ENCODE measurements at regions not wholly inside any gene's neighbourhood (a gene's known extent, or its start where the extent isn't known, plus 50 kb on each side); places are given as distances from the start of the nearest gene placed in this dataset.

DNA sequence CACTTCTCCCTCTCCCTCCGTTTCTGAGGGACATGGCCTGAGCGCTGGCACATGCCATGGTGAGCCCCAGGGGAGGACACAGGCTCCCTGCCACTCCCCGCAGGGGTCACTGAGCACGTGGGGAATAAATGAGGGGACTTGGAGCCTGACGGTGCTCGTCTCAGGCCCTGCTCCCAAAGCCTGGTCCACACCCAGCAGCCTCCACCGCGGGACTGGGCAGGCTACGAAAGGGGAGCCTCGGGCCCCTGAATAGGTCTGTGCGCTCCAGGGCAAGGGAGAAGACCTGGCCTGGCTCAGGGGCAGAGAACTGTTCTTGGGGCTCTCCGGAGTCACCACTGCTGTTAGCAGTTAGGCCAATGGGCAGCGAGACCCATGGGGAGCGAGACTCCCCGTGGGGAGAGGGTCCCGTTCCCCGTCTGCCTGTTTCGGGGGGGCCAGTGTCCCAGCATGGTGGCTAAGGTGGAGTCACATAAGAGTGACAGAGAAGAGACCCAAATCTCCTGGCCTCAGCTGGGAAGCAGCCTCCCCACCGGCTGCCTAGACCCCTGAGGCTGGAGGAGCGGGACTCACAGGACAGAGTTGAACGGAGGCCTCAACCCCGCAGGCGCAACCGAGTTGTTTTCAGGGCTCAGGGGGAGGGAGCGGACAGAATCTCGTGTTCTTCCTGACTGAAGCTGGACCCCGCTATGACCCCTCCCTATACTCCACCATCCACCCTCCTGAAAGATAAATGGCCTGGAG is 329.8 kb upstream of the SFSWAP start:
- Histone ChIP-seq H3K36me3 (ENCODE audit: control insufficient read depth in 1 of 2, insufficient read depth in 2 of 2, low read length in 2 of 2) (no peaks in the 10 kb centered on the region), H3K14ac (ENCODE audit: low read length) (no peak overlapping the region), H4K91ac (ENCODE audit: low read depth, low read length) (no peak overlapping the region), H3K23ac (ENCODE audit: low read length) (no peak overlapping the region), H3K18ac (ENCODE audit: low read length) (no peak overlapping the region), H3K4me1 (ENCODE audit: control insufficient read depth in 1 of 2, insufficient read depth in 2 of 2, low read length in 2 of 2) (no peaks in the 10 kb centered on the region), H2BK120ac (ENCODE audit: insufficient read depth, low read length, poor library complexity) (no peak overlapping the region), H2AFZ (ENCODE audit: insufficient read depth, low read length, poor library complexity) (no peak overlapping the region), H3K4ac (ENCODE audit: low read depth, low read length) (no peak overlapping the region), H2AK5ac (ENCODE audit: low read length) (no peak overlapping the region), H4K12ac (ENCODE audit: low read depth, low read length) (no peak overlapping the region), H2BK12ac (ENCODE audit: low read length) (no peak overlapping the region), H3K9me3 (ENCODE audit: insufficient read depth, low read depth, low read length) (peaks cover 9% of the 10 kb centered on the region), H2BK5ac (ENCODE audit: low read depth, low read length, poor library complexity) (no peak overlapping the region), H3K27ac (ENCODE audit: low read depth, low read length) (no peak overlapping the region), H3K79me1 (ENCODE audit: low read length) (no peaks in the 10 kb centered on the region), H3K27me3 (ENCODE audit: insufficient read depth, low read length) (peaks cover 9% of the 10 kb centered on the region), H3K9ac (ENCODE audit: low read length) (no peak overlapping the region), H4K8ac (ENCODE audit: low read depth, low read length) (no peak overlapping the region), H3K4me2 (ENCODE audit: low read length) (no peak overlapping the region), H3K4me3 (ENCODE audit: low read depth, low read length) (no peak overlapping the region), H3K79me2 (ENCODE audit: control insufficient read depth, insufficient read depth, low read length, poor library complexity) (no peaks in the 10 kb centered on the region)
- DNase-seq, result no peak
- no CpG with 5 or more reads among the region's 27 CpGs for WGBS (ENCODE audit: extremely low coverage, insufficient coverage, insufficient read length)

DNA sequence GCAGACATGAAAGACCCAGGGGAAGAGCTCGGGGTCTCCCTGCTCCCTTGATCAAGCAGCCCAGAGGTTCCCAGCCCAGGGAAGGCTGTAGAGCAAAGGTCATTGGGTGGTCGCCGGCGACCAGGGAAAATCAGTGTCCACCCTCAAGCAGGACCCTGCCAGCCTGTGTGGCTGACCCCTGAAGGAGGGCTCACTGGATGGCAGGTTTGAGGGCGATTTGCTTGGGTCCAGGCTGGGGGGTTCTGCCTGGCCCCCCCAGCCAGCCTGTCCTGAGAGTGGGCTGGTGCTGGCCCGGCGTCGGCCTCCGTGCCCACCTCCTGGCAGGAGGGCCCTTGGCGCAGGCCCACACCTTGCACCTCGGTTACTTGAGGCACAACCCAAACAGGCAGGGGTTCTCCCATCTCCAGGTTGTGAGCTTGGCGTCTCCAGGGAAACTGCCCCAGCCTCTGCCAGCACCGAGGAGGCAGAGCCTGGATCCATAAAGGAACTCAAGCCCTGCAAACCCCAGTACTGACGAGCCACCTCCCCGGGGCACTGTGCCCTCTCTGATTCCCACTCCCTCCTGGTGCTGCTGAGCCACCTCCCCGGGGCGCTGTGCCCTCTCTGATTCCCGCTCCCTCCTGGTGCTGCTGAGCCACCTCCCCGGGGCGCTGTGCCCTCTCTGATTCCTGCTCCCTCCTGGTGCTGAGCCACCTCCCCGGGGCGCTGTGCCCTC is 329.0 kb upstream of the SFSWAP start:
- H2AFZ ChIP-seq (ENCODE audit: insufficient read depth, low read length, poor library complexity), result no peak overlapping the region
- no peak for DNase-seq
- no peak overlapping the region for H4K8ac ChIP-seq (ENCODE audit: low read depth, low read length)
- no peaks in the 10 kb centered on the region for H3K79me2 ChIP-seq (ENCODE audit: control insufficient read depth, insufficient read depth, low read length, poor library complexity)
- H4K91ac ChIP-seq (ENCODE audit: low read depth, low read length), result no peak overlapping the region
- no peak overlapping the region for H3K9ac ChIP-seq (ENCODE audit: low read length)
- H2BK12ac ChIP-seq (ENCODE audit: low read length), result no peak overlapping the region
- no CpG with 5 or more reads among the region's 22 CpGs for WGBS (ENCODE audit: extremely low coverage, insufficient coverage, insufficient read length)
- H3K4me2 ChIP-seq (ENCODE audit: low read length), result no peak overlapping the region
- H2BK5ac ChIP-seq (ENCODE audit: low read depth, low read length, poor library complexity), result no peak overlapping the region
- H3K27me3 ChIP-seq (ENCODE audit: insufficient read depth, low read length), result peaks cover 9% of the 10 kb centered on the region
- no peaks in the 10 kb centered on the region for H3K36me3 ChIP-seq (ENCODE audit: control insufficient read depth in 1 of 2, insufficient read depth in 2 of 2, low read length in 2 of 2)
- H3K4ac ChIP-seq (ENCODE audit: low read depth, low read length), result no peak overlapping the region
- no peaks in the 10 kb centered on the region for H3K79me1 ChIP-seq (ENCODE audit: low read length)
- H2AK5ac ChIP-seq (ENCODE audit: low read length), result no peak overlapping the region
- H3K14ac ChIP-seq (ENCODE audit: low read length), result no peak overlapping the region
- H2BK120ac ChIP-seq (ENCODE audit: insufficient read depth, low read length, poor library complexity), result no peak overlapping the region
- no peak overlapping the region for H4K12ac ChIP-seq (ENCODE audit: low read depth, low read length)
- no peak overlapping the region for H3K23ac ChIP-seq (ENCODE audit: low read length)
- H3K4me3 ChIP-seq (ENCODE audit: low read depth, low read length), result no peak overlapping the region
- no peaks in the 10 kb centered on the region for H3K4me1 ChIP-seq (ENCODE audit: control insufficient read depth in 1 of 2, insufficient read depth in 2 of 2, low read length in 2 of 2)
- H3K18ac ChIP-seq (ENCODE audit: low read length), result no peak overlapping the region
- H3K9me3 ChIP-seq (ENCODE audit: insufficient read depth, low read depth, low read length), result peaks cover 9% of the 10 kb centered on the region
- H3K27ac ChIP-seq (ENCODE audit: low read depth, low read length), result no peak overlapping the region

DNA sequence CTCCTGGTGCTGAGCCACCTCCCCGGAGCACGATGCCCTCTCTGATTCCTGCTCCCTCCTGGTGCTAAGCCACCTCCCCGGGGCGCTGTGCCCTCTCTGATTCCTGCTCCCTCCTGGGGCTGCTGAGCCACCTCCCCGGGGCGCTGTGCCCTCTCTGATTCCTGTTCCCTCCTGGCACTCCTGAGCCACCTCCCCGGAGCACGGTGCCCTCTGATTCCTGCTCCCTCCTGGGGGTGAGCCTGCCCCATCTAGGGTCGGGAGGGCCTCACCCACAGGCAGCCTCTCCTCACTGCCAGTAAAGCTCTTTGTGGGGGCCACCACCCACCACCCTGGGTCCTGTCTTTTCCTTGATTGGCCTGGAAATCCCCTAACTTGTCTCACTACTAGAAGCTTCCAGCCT is 327.6 kb upstream of the SFSWAP start:
- H3K14ac ChIP-seq (ENCODE audit: low read length), result no peak overlapping the region
- no CpG with 5 or more reads among the region's 9 CpGs for WGBS (ENCODE audit: extremely low coverage, insufficient coverage, insufficient read length)
- no peaks in the 10 kb centered on the region for H3K4me1 ChIP-seq (ENCODE audit: control insufficient read depth in 1 of 2, insufficient read depth in 2 of 2, low read length in 2 of 2)
- no peak overlapping the region for H4K8ac ChIP-seq (ENCODE audit: low read depth, low read length)
- H3K9ac ChIP-seq (ENCODE audit: low read length), result no peak overlapping the region
- H3K9me3 ChIP-seq (ENCODE audit: insufficient read depth, low read depth, low read length), result peaks cover 6% of the 10 kb centered on the region
- no peaks in the 10 kb centered on the region for H3K79me1 ChIP-seq (ENCODE audit: low read length)
- H3K23ac ChIP-seq (ENCODE audit: low read length), result no peak overlapping the region
- H2BK12ac ChIP-seq (ENCODE audit: low read length), result no peak overlapping the region
- H2BK5ac ChIP-seq (ENCODE audit: low read depth, low read length, poor library complexity), result no peak overlapping the region
- H3K27ac ChIP-seq (ENCODE audit: low read depth, low read length), result no peak overlapping the region
- H2BK120ac ChIP-seq (ENCODE audit: insufficient read depth, low read length, poor library complexity), result no peak overlapping the region
- H3K18ac ChIP-seq (ENCODE audit: low read length), result no peak overlapping the region
- no peak overlapping the region for H4K12ac ChIP-seq (ENCODE audit: low read depth, low read length)
- DNase-seq, result no peak
- H3K36me3 ChIP-seq (ENCODE audit: control insufficient read depth in 1 of 2, insufficient read depth in 2 of 2, low read length in 2 of 2), result no peaks in the 10 kb centered on the region
- H3K27me3 ChIP-seq (ENCODE audit: insufficient read depth, low read length), result peaks cover 9% of the 10 kb centered on the region
- no peak overlapping the region for H3K4me2 ChIP-seq (ENCODE audit: low read length)
- no peak overlapping the region for H3K4me3 ChIP-seq (ENCODE audit: low read depth, low read length)
- no peaks in the 10 kb centered on the region for H3K79me2 ChIP-seq (ENCODE audit: control insufficient read depth, insufficient read depth, low read length, poor library complexity)
- no peak overlapping the region for H2AK5ac ChIP-seq (ENCODE audit: low read length)
- no peak overlapping the region for H4K91ac ChIP-seq (ENCODE audit: low read depth, low read length)
- H2AFZ ChIP-seq (ENCODE audit: insufficient read depth, low read length, poor library complexity), result no peak overlapping the region
- H3K4ac ChIP-seq (ENCODE audit: low read depth, low read length), result no peak overlapping the region

DNA sequence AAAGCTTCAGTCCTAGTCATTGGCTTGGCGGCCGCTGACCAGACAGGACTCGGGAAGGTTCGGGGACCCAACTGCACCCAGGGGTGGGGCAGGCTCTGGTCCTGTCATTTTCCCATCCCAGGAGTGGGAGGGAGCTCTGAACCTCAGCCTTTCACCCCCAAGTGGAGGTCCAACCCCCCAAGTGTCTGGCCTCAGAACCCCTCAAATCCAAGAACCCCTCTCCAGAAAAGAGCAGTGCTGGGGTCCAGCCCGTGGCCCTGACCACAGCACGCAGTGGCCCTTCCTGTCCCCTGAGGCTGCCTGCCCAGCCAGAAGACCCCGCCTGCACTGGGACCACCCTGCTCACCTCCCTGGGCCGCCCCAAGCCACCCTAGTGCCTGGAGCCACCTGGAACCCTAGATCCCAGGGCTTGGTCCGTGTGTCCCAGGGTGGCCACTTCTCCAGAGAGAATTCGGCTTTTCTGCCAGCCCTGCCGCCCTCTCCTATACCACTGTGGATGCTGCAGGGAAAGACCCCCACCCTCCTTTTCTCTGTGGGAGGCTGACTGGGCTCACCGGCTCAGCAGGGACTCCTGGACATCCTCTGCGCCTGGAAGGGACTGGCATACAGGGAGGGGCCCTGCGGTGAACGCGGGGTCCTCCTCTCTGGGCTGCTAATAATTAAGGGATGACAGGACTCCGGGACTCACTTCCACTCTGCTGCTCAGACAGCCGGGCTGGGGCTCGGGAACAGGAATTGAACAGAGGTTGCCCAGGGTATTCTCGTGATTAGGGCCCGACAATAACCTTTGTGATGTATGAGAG is 326.9 kb upstream of the SFSWAP start:
- Histone ChIP-seq H3K79me1 (ENCODE audit: low read length) (no peaks in the 10 kb centered on the region), H4K12ac (ENCODE audit: low read depth, low read length) (no peak overlapping the region), H3K4me1 (ENCODE audit: control insufficient read depth in 1 of 2, insufficient read depth in 2 of 2, low read length in 2 of 2) (no peaks in the 10 kb centered on the region), H3K18ac (ENCODE audit: low read length) (no peak overlapping the region), H3K79me2 (ENCODE audit: control insufficient read depth, insufficient read depth, low read length, poor library complexity) (no peaks in the 10 kb centered on the region), H3K36me3 (ENCODE audit: control insufficient read depth in 1 of 2, insufficient read depth in 2 of 2, low read length in 2 of 2) (no peaks in the 10 kb centered on the region), H2BK120ac (ENCODE audit: insufficient read depth, low read length, poor library complexity) (no peak overlapping the region), H3K23ac (ENCODE audit: low read length) (no peak overlapping the region), H4K8ac (ENCODE audit: low read depth, low read length) (no peak overlapping the region), H2AK5ac (ENCODE audit: low read length) (no peak overlapping the region), H3K9ac (ENCODE audit: low read length) (no peak overlapping the region), H3K27ac (ENCODE audit: low read depth, low read length) (no peak overlapping the region), H3K9me3 (ENCODE audit: insufficient read depth, low read depth, low read length) (peaks cover 6% of the 10 kb centered on the region), H2BK12ac (ENCODE audit: low read length) (no peak overlapping the region), H3K4me3 (ENCODE audit: low read depth, low read length) (no peak overlapping the region), H3K27me3 (ENCODE audit: insufficient read depth, low read length) (peaks cover 9% of the 10 kb centered on the region), H4K91ac (ENCODE audit: low read depth, low read length) (no peak overlapping the region), H2AFZ (ENCODE audit: insufficient read depth, low read length, poor library complexity) (no peak overlapping the region), H3K4me2 (ENCODE audit: low read length) (no peak overlapping the region), H3K14ac (ENCODE audit: low read length) (no peak overlapping the region), H2BK5ac (ENCODE audit: low read depth, low read length, poor library complexity) (no peak overlapping the region), H3K4ac (ENCODE audit: low read depth, low read length) (no peak overlapping the region)
- no CpG with 5 or more reads among the region's 21 CpGs for WGBS (ENCODE audit: extremely low coverage, insufficient coverage, insufficient read length)
- no peak for DNase-seq

All from trophoblast cell (in vitro differentiated cells and primary cell).